Keratinocyte (primary cell): ENCODE measurements at regions not wholly inside any gene's neighbourhood (a gene's known extent, or its start where the extent isn't known, plus 50 kb on each side); places are given as distances from the start of the nearest gene placed in this dataset.

Experiments used
- CTCF ChIP-seq, 3 experiments: IDR thresholded peaks in 1 of 3; conservative IDR thresholded peaks in 1 of 3; optimal IDR thresholded peaks in 1 of 3; 2 replicates in 2 of 3; 3 replicates in 1 of 3; pipeline versions ENCODE3 to v1.5.1; 2011; ENCODE audit warnings: low read length in 3 of 3, mild to moderate bottlenecking in 3 of 3, moderate library complexity in 2 of 3, control low read depth in 1 of 3, inconsistent platforms in 1 of 3; ENCODE audit not compliant: insufficient read depth in 2 of 3; ENCODE audit errors: extremely low read depth in 1 of 3
- EZH2 ChIP-seq: IDR thresholded peaks from one replicate; pipeline ENCODE4 v1.6.1; 2012; ENCODE audit warnings: inconsistent platforms, mild to moderate bottlenecking, low read length, moderate library complexity

GRCh38 chr7:79787623-79788022 is 334.2 kb upstream of the MAGI2 start:
- TF ChIP-seq CTCF (optimal IDR thresholded peaks at IDR 0.05 in 1 of 3, IDR thresholded peaks at IDR 0.05 in 1 of 3, conservative IDR thresholded peaks at IDR 0.05 in 1 of 3; ENCODE audit: extremely low read depth in 1 of 3, insufficient read depth in 2 of 3, low read length in 3 of 3): no peak
- TF ChIP-seq EZH2: no peak
